Neuronal stem cell (in vitro differentiated cells): ENCODE measurements at regions not wholly inside any gene's neighbourhood (a gene's known extent, or its start where the extent isn't known, plus 50 kb on each side); places are given as distances from the start of the nearest gene placed in this dataset.

Source experiments
- DNase-seq: peaks from one replicate; pipeline ENCODE4 v3.0.0-alpha.2; 2013; ENCODE audit warnings: low spot score
- H2AFZ ChIP-seq: one replicate; pipeline ENCODE4 v1.6.1; 2013; ENCODE audit warnings: mild to moderate bottlenecking, low read length, inconsistent platforms
- H2AK5ac ChIP-seq: 2 replicates; pipeline ENCODE4 v1.6.1; 2013; ENCODE audit warnings: low read depth, mild to moderate bottlenecking, inconsistent platforms, low read length, moderate library complexity, mixed read lengths
- H2BK120ac ChIP-seq: 2 replicates; pipeline ENCODE4 v1.6.1; 2013; ENCODE audit warnings: low read depth, mild to moderate bottlenecking, inconsistent platforms, low read length, moderate library complexity, mixed read lengths
- H2BK12ac ChIP-seq: one replicate; pipeline ENCODE4 v1.6.1; 2013; ENCODE audit warnings: low read length, inconsistent platforms
- H2BK15ac ChIP-seq: 2 replicates; pipeline ENCODE4 v1.6.1; 2013; ENCODE audit warnings: mild to moderate bottlenecking, low read length, inconsistent platforms, mixed read lengths
- H2BK5ac ChIP-seq: one replicate; pipeline ENCODE4 v1.6.1; 2013; ENCODE audit warnings: inconsistent platforms, mild to moderate bottlenecking, low read length, moderate library complexity
- H3K14ac ChIP-seq: one replicate; pipeline ENCODE4 v1.6.1; 2013; ENCODE audit warnings: low read length, inconsistent platforms
- H3K18ac ChIP-seq: 2 replicates; pipeline ENCODE4 v1.6.1; 2013; ENCODE audit warnings: low read length, inconsistent platforms
- H3K23ac ChIP-seq: 2 replicates; pipeline ENCODE4 v1.6.1; 2013; ENCODE audit warnings: low read depth, mild to moderate bottlenecking, mixed read lengths, low read length, inconsistent platforms; ENCODE audit not compliant: poor library complexity
- H3K27ac ChIP-seq: replicated peaks from 3 replicates; pipeline ENCODE4 v1.5.1; 2013; ENCODE audit warnings: low read length, inconsistent platforms
- H3K27me3 ChIP-seq, 3 experiments: 2 replicates each; pipeline ENCODE4 v1.6.1; 2013; ENCODE audit warnings: low read length in 3 of 3, mild to moderate bottlenecking in 2 of 3, inconsistent platforms in 1 of 3, low read depth in 1 of 3, mixed read lengths in 1 of 3, moderate library complexity in 1 of 3; ENCODE audit not compliant: control insufficient read depth in 3 of 3, insufficient read depth in 3 of 3
- H3K36me3 ChIP-seq, 2 donors: replicated peaks in 1 of 2; 2 replicates each; pipeline ENCODE4 v1.6.1; 2013; ENCODE audit warnings: low read length in 2 of 2; ENCODE audit not compliant: control insufficient read depth in 2 of 2, insufficient read depth in 2 of 2
- H3K4ac ChIP-seq: 2 replicates; pipeline ENCODE4 v1.6.1; 2013; ENCODE audit warnings: inconsistent platforms, mild to moderate bottlenecking, low read length, moderate library complexity
- H3K4me1 ChIP-seq, 2 donors: 1 replicate in 1 of 2; 2 replicates in 1 of 2; pipeline ENCODE4 v1.6.1; 2013; ENCODE audit warnings: low read length in 2 of 2, low read depth in 1 of 2; ENCODE audit not compliant: control insufficient read depth in 2 of 2, insufficient read depth in 1 of 2
- H3K4me2 ChIP-seq: one replicate; pipeline ENCODE4 v1.6.1; 2013; ENCODE audit warnings: mild to moderate bottlenecking, low read length, inconsistent platforms; ENCODE audit not compliant: insufficient read depth, poor library complexity, severe bottlenecking
- H3K4me3 ChIP-seq, 2 donors: 2 replicates each; pipeline ENCODE4 v1.5.1; 2013; ENCODE audit warnings: low read length in 2 of 2, mild to moderate bottlenecking in 2 of 2, inconsistent platforms in 1 of 2, moderate library complexity in 1 of 2
- H3K79me1 ChIP-seq: one replicate; pipeline ENCODE4 v1.6.1; 2013; ENCODE audit warnings: low read depth, mild to moderate bottlenecking, inconsistent platforms, low read length, moderate library complexity
- H3K9ac ChIP-seq: one replicate; pipeline ENCODE4 v1.6.1; 2013; ENCODE audit warnings: mild to moderate bottlenecking, low read depth, low read length, inconsistent platforms; ENCODE audit not compliant: poor library complexity
- H3K9me3 ChIP-seq, 2 donors: replicated peaks in 1 of 2; 2 replicates each; pipeline versions ENCODE3 to v1.6.1; 2013; ENCODE audit warnings: low read length in 2 of 2, mild to moderate bottlenecking in 2 of 2, inconsistent platforms in 1 of 2, low read depth in 1 of 2, mixed read lengths in 1 of 2, moderate library complexity in 1 of 2; ENCODE audit not compliant: control insufficient read depth in 2 of 2, insufficient read depth in 1 of 2
- H4K8ac ChIP-seq: one replicate; pipeline ENCODE4 v1.6.1; 2013; ENCODE audit warnings: low read depth, mild to moderate bottlenecking, inconsistent platforms, low read length, moderate library complexity
- H4K91ac ChIP-seq: one replicate; pipeline ENCODE4 v1.6.1; 2013; ENCODE audit warnings: low read length, low read depth, mild to moderate bottlenecking, inconsistent platforms; ENCODE audit not compliant: poor library complexity
- WGBS, 2 donors: extraction: QIAGEN DNeasy Blood & Tissue Kit; methylation state at CpG; one replicate each; pipeline ENCODE4 v1.1.7; 2013; ENCODE audit warnings: missing lambda C conversion rate in 2 of 2, mixed read lengths in 1 of 2; ENCODE audit not compliant: insufficient read length in 2 of 2, insufficient replicate concordance in 1 of 2; ENCODE audit errors: extremely low coverage in 2 of 2; 5-methylcytosine and 5-hydroxymethylcytosine counted together

DNA sequence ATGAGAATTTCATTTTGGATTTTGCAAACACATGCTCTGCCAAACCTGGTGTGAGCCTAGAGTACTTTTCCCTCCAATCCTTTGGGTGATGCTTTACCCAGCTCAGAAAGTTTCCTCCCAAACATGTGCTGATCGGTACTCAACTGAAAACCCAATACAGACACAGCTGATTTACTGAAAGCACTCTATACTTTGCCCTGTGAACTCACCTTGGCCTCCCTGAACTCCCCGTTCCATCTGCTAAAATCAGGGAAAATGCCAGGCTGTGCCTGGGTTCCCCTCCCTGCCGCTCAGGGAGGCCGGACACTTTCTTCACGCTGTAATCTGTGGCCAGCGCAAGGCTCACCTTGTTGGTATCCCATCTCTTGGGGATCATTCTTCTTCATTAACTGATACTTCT is 391.2 kb downstream of the CBLN2 start:
- Histone ChIP-seq H3K79me1 (no peaks in the 10 kb centered on the region), H4K8ac (no peak overlapping the region), H3K23ac (no peak overlapping the region), H2AK5ac (no peak overlapping the region), H4K91ac (no peak overlapping the region), H2AFZ (no peak overlapping the region), H3K36me3 (no peaks in the 10 kb centered on the region), H3K4me1 (no peaks in the 10 kb centered on the region), H3K4me3 (no peak overlapping the region), H2BK15ac (no peak overlapping the region), H3K14ac (no peak overlapping the region), H3K27ac (no peak overlapping the region), H3K9ac (no peak overlapping the region), H3K9me3 (no peaks in the 10 kb centered on the region), H2BK12ac (no peak overlapping the region), H3K4me2 (no peak overlapping the region), H2BK5ac (no peak overlapping the region), H3K27me3 (no peaks in the 10 kb centered on the region), H2BK120ac (no peak overlapping the region), H3K4ac (no peak overlapping the region), H3K18ac (no peak overlapping the region)
- no CpG with 5 or more reads among the region's 6 CpGs for WGBS, 2 donors
- DNase-seq, result no peak

DNA sequence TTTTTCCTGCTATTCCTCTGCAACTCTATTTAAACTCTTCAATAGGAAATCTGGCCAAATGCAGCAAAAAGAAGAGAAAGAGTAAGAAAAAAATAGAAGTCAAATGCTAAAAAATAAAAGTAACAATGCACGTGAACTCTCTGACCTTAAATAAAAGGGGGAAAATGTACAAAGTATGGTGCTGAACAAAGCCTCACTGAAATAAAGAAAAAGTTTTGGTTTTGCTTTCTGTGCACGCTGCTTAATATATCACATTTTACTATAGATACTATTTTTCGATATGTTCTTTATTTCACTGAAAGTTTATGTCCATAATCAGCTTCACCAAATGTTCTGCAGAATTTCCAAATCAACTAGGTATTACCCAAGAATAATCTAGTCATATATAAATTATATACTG is 396.3 kb downstream of the CBLN2 start:
- no peak for DNase-seq
- H3K36me3 ChIP-seq, result no peaks in the 10 kb centered on the region
- H4K91ac ChIP-seq, result no peak overlapping the region
- no peak overlapping the region for H3K27ac ChIP-seq
- no peak overlapping the region for H2BK15ac ChIP-seq
- no peak overlapping the region for H3K9ac ChIP-seq
- no peak overlapping the region for H3K4ac ChIP-seq
- no peak overlapping the region for H2AFZ ChIP-seq
- H3K18ac ChIP-seq, result no peak overlapping the region
- no peaks in the 10 kb centered on the region for H3K27me3 ChIP-seq
- H3K4me2 ChIP-seq, result no peak overlapping the region
- no peak overlapping the region for H2BK5ac ChIP-seq
- no peak overlapping the region for H3K23ac ChIP-seq
- no peak overlapping the region for H4K8ac ChIP-seq
- H2BK120ac ChIP-seq, result no peak overlapping the region
- H2AK5ac ChIP-seq, result no peak overlapping the region
- no peak overlapping the region for H3K4me3 ChIP-seq
- H2BK12ac ChIP-seq, result no peak overlapping the region
- WGBS, 2 donors, result no CpG with 5 or more reads among the region's 3 CpGs
- H3K14ac ChIP-seq, result no peak overlapping the region
- H3K4me1 ChIP-seq, result no peaks in the 10 kb centered on the region
- H3K79me1 ChIP-seq, result no peaks in the 10 kb centered on the region
- no peaks in the 10 kb centered on the region for H3K9me3 ChIP-seq

DNA sequence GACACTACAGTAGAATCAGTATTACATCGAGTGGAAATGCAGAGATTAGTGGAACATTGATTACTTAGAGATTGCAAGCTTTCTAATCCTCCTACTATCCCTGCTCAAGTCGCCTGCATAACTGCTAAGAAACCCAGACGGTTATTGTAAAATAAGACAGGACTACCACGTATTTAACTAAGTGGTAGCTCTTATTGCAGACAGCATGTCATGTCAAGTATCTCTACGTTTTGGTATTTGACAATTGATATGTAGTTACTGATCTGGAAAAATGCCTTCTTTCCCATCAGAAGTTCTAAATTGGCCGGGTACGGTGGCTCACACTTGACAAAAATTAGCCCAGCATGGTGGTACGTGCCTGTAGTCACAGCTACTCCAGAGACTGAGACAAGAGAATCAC is 404.1 kb downstream of the CBLN2 start:
- H4K8ac ChIP-seq, result no peak overlapping the region
- no peak overlapping the region for H2BK5ac ChIP-seq
- H2AFZ ChIP-seq, result no peak overlapping the region
- no peaks in the 10 kb centered on the region for H3K27me3 ChIP-seq
- no peaks in the 10 kb centered on the region for H3K4me1 ChIP-seq
- no peak overlapping the region for H2AK5ac ChIP-seq
- no peak overlapping the region for H3K18ac ChIP-seq
- no CpG with 5 or more reads among the region's 8 CpGs for WGBS, 2 donors
- H3K4me2 ChIP-seq, result no peak overlapping the region
- no peak overlapping the region for H4K91ac ChIP-seq
- no peak overlapping the region for H2BK15ac ChIP-seq
- H3K27ac ChIP-seq, result no peak overlapping the region
- no peak overlapping the region for H2BK120ac ChIP-seq
- H2BK12ac ChIP-seq, result no peak overlapping the region
- H3K4me3 ChIP-seq, result no peak overlapping the region
- no peak overlapping the region for H3K4ac ChIP-seq
- H3K79me1 ChIP-seq, result no peaks in the 10 kb centered on the region
- DNase-seq, result no peak
- H3K23ac ChIP-seq, result no peak overlapping the region
- H3K9ac ChIP-seq, result no peak overlapping the region
- H3K14ac ChIP-seq, result no peak overlapping the region
- H3K36me3 ChIP-seq, result no peaks in the 10 kb centered on the region
- H3K9me3 ChIP-seq, result no peaks in the 10 kb centered on the region

DNA sequence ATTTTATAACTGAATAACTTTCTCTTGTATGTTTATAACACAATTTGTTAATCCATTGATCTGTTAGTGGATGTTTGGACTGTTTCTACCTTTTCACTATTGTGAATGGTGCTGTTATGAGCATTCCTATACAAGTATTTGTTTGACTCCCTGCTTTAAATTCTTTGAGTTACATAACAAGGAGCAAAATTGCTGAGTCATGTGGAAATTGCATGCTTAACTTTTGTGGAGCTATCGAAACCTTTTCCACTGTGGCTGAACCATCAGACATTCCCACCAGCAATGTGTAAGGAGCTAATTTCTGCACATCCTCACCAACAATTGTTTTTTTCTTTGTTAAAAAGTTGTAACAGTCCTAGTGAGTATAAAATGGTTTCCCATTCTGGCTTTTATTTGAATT is 415.5 kb downstream of the CBLN2 start:
- no peaks in the 10 kb centered on the region for H3K4me1 ChIP-seq
- H2AK5ac ChIP-seq, result no peak overlapping the region
- H2BK12ac ChIP-seq, result no peak overlapping the region
- H2BK15ac ChIP-seq, result no peak overlapping the region
- H2AFZ ChIP-seq, result peak overlapping the region; percentile 45
- H3K27me3 ChIP-seq, result no peaks in the 10 kb centered on the region
- no peak overlapping the region for H3K14ac ChIP-seq
- no peak overlapping the region for H3K18ac ChIP-seq
- no peak overlapping the region for H3K27ac ChIP-seq
- no peak overlapping the region for H4K8ac ChIP-seq
- no peak overlapping the region for H2BK120ac ChIP-seq
- no peaks in the 10 kb centered on the region for H3K9me3 ChIP-seq
- no peak overlapping the region for H3K4me3 ChIP-seq
- no peak overlapping the region for H2BK5ac ChIP-seq
- peak; percentile 11 for DNase-seq
- H3K4ac ChIP-seq, result no peak overlapping the region
- no peaks in the 10 kb centered on the region for H3K79me1 ChIP-seq
- WGBS, 2 donors, result no CpG with 5 or more reads among the region's 1 CpG
- no peak overlapping the region for H3K9ac ChIP-seq
- H3K23ac ChIP-seq, result no peak overlapping the region
- H3K36me3 ChIP-seq, result no peaks in the 10 kb centered on the region
- H3K4me2 ChIP-seq, result no peak overlapping the region
- H4K91ac ChIP-seq, result no peak overlapping the region
